ENCODE measurements at regions not wholly inside any gene's neighbourhood (a gene's known extent, or its start where the extent isn't known, plus 50 kb on each side); places are given as distances from the start of the nearest gene placed in this dataset.

GRCh38 chr1:182147951-182148350 is 86.4 kb upstream of the ZNF648 start:
- no peak for TF ChIP-seq CTCF (IDR thresholded peaks at IDR 0.05)
- TF ChIP-seq POLR2A (IDR thresholded peaks at IDR 0.05), result no peak
